ENCODE measurements at regions not wholly inside any gene's neighbourhood (a gene's known extent, or its start where the extent isn't known, plus 50 kb on each side); places are given as distances from the start of the nearest gene placed in this dataset.

DNA sequence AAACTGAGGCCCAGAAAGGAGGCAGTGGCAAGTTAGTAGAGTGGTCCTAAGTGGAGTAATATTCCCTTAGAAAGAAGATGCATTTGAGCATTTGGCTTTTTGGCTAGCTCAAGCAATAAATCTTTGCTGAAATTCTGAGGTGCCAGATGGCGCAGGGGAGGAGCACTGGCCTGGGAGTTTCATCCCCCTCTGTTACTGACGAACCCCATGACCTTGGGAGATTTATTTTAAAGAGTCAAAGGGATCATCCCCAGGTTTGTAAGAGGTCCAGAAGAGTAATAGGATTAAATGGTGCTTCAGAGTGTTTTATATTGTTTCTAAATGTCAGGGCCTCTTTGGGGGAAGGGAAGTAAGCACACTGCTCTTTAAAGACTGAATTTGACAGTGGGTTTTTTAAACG lies 85.1 kb upstream of the PIAS1 start:
- H2AK5ac ChIP-seq (ENCODE audit: insufficient read length, low read length) = no peak overlapping the region
- H4K5ac ChIP-seq (ENCODE audit: insufficient read length, low read depth, low read length) = no peak overlapping the region
- peaks cover 7% of the 10 kb centered on the region for H3K27me3 Mint-ChIP-seq (ENCODE audit: low read depth)
- no peak overlapping the region for H3T11ph ChIP-seq (ENCODE audit: low read length)
- no peak overlapping the region for H3K56ac ChIP-seq (ENCODE audit: insufficient read length, low read depth, low read length)
- H4K91ac ChIP-seq (ENCODE audit: insufficient read length, low read depth, low read length) = no peak overlapping the region
- H3K4me3 Mint-ChIP-seq = no peak overlapping the region
- no peaks in the 10 kb centered on the region for H4K20me1 ChIP-seq (ENCODE audit: control insufficient read depth, insufficient read depth, insufficient read length)
- H3K9ac ChIP-seq (ENCODE audit: extremely low read depth, insufficient read length, low read length) = no peak overlapping the region
- TF ChIP-seq CTCF (conservative IDR thresholded peaks at IDR 0.05) = no peak
- H3K79me1 ChIP-seq (ENCODE audit: insufficient read depth, low read depth, low read length, poor library complexity, severe bottlenecking) = no peaks in the 10 kb centered on the region
- H2BK5ac ChIP-seq (ENCODE audit: insufficient read length, low read length) = no peak overlapping the region
- H2BK12ac ChIP-seq (ENCODE audit: insufficient read length, low read depth, low read length) = no peak overlapping the region
- DNase-seq = no peak
- H2BK15ac ChIP-seq (ENCODE audit: low read depth, low read length) = no peak overlapping the region
- no peak overlapping the region for H3K18ac ChIP-seq (ENCODE audit: insufficient read length, low read depth, low read length)
- H3K4me1 Mint-ChIP-seq = peaks cover 21 to 23% of the 10 kb centered on the region in 2 experiments
- no peak overlapping the region for H3K14ac ChIP-seq (ENCODE audit: insufficient read depth, low read length)
- no peaks in the 10 kb centered on the region for H3K9me3 Mint-ChIP-seq
- H3K27me3 ChIP-seq (ENCODE audit: insufficient read depth, low read length) = no peaks in the 10 kb centered on the region; the same call in 1 of the 2 replicates
- WGBS (ENCODE audit: extremely low coverage, insufficient read length, low lambda C conversion rate) = no CpG with 5 or more reads among the region's 3 CpGs
- no peak overlapping the region for H2BK120ac ChIP-seq (ENCODE audit: low read depth, low read length, poor library complexity, severe bottlenecking)
- no peaks in the 10 kb centered on the region for H3K9me3 ChIP-seq (ENCODE audit: control insufficient read depth, low read depth, low read length)
- no peak overlapping the region for H3K27ac Mint-ChIP-seq
- H3K36me3 Mint-ChIP-seq (ENCODE audit: insufficient read depth in 1 of 3, low read depth in 3 of 3) = no peaks in the 10 kb centered on the region; a peak in 1 of 7 replicates
- H2AFZ ChIP-seq (ENCODE audit: low read length) = no peak overlapping the region
- no peak overlapping the region for H3K23ac ChIP-seq (ENCODE audit: insufficient read length, low read depth, low read length)
- no peak overlapping the region for H4K8ac ChIP-seq (replicated peaks; ENCODE audit: insufficient read length, low read depth, low read length)
- H2BK20ac ChIP-seq (ENCODE audit: low read depth, low read length, poor library complexity, severe bottlenecking) = no peak overlapping the region
- no peaks in the 10 kb centered on the region for H3K79me2 ChIP-seq (ENCODE audit: insufficient read depth, low read length)
- H3K4me1 ChIP-seq (ENCODE audit: insufficient read depth, low read length) = peaks cover 4% of the 10 kb centered on the region; the same call in 1 of the 2 replicates
- peaks cover 6% of the 10 kb centered on the region for H3K23me2 ChIP-seq (ENCODE audit: insufficient read length, low read depth, low read length, poor library complexity, severe bottlenecking)
- no peak overlapping the region for H3K27ac ChIP-seq (ENCODE audit: insufficient read length, low read depth, low read length)
- H3K4me2 ChIP-seq (ENCODE audit: insufficient read depth, insufficient read length, low read length) = no peak overlapping the region
- H3K4ac ChIP-seq (ENCODE audit: low read depth, low read length) = no peak overlapping the region
